Skeletal muscle cell (primary cell): ENCODE measurements at regions not wholly inside any gene's neighbourhood (a gene's known extent, or its start where the extent isn't known, plus 50 kb on each side); places are given as distances from the start of the nearest gene placed in this dataset.

ENCODE experiments used
- DNase-seq: peaks from one replicate; pipeline ENCODE4 v3.0.0-alpha.2; 2010; ENCODE audit warnings: low read depth
- H3K4me3 ChIP-seq: 2 replicates; pipeline ENCODE4 v1.5.1; 2011; ENCODE audit warnings: low read depth, mild to moderate bottlenecking, control low read depth, low read length, moderate library complexity

GRCh38 chr1:54456921-54457529 is 50.8 kb upstream of the SSBP3 start:
- DNase-seq: no peak
- H3K4me3 ChIP-seq: no peak overlapping the region

- no peak for DNase-seq
These were observed 50.2 kb upstream of the SSBP3 start for GRCh38 chr1:54456361-54456760.

More at GRCh38 chr1:54456361-54456760, 50.2 kb upstream of the SSBP3 start:
- H3K4me3 ChIP-seq: no peak overlapping the region
